HG02885 (cell line): ENCODE measurements at regions not wholly inside any gene's neighbourhood (a gene's known extent, or its start where the extent isn't known, plus 50 kb on each side); places are given as distances from the start of the nearest gene placed in this dataset.
"Not testable (repeated sequence)": the region's sequence is repeated elsewhere in the genome, so short reads cannot be mapped to it uniquely, and the experiment has no call there.

ENCODE experiments used
- ATAC-seq: cut with Tn5 transposase; IDR thresholded peaks from one replicate; pipeline ENCODE4 v1.9.1; 2021; ENCODE audit warnings: mild to moderate bottlenecking; ENCODE audit not compliant: unreplicated experiment, poor library complexity

GRCh38 chr6:141077355-141078333 lies 1055.1 kb upstream of the GJE1 start:
- peak; percentile 84 for ATAC-seq

- no peak for ATAC-seq
Measured at GRCh38 chr6:141057761-141058160, 1075.0 kb upstream of the GJE1 start.

GRCh38 chr6:141056945-141057625 lies 1075.6 kb upstream of the GJE1 start:
- no peak for ATAC-seq

GRCh38 chr6:141050471-141050870 lies 1082.3 kb upstream of the GJE1 start:
- no peak for ATAC-seq

- ATAC-seq, result no peak
Measured at GRCh38 chr6:141048451-141048850, 1084.3 kb upstream of the GJE1 start.

- ATAC-seq, result not testable (repeated sequence)
Measured at GRCh38 chr6:141046496-141046895, 1086.2 kb upstream of the GJE1 start.

GRCh38 chr6:141041596-141042087 lies 1091.1 kb upstream of the GJE1 start:
- ATAC-seq, result no peak

- no peak for ATAC-seq
Measured at GRCh38 chr6:141035312-141036200, 1097.2 kb upstream of the GJE1 start.

- no peak for ATAC-seq
Measured at GRCh38 chr6:141033101-141033500, 1099.6 kb upstream of the GJE1 start.

- no peak for ATAC-seq
Measured at GRCh38 chr6:141029908-141030307, 1102.8 kb upstream of the GJE1 start.

- no peak for ATAC-seq
Measured at GRCh38 chr6:141028791-141029280, 1103.9 kb upstream of the GJE1 start.

GRCh38 chr6:141026504-141026903 lies 1106.2 kb upstream of the GJE1 start:
- ATAC-seq, result no peak

GRCh38 chr6:141024526-141024925 lies 1108.2 kb upstream of the GJE1 start:
- ATAC-seq, result no peak

- no peak for ATAC-seq
Measured at GRCh38 chr6:141017941-141018340, 1114.8 kb upstream of the GJE1 start.

- ATAC-seq, result no peak
Measured at GRCh38 chr6:141000917-141001316, 1131.8 kb upstream of the GJE1 start.

- no peak for ATAC-seq
Measured at GRCh38 chr6:140993515-140993914, 1139.2 kb upstream of the GJE1 start.

GRCh38 chr6:140992678-140993077 lies 1140.0 kb upstream of the GJE1 start:
- ATAC-seq, result no peak

GRCh38 chr6:140988780-140989179 lies 1143.9 kb upstream of the GJE1 start:
- ATAC-seq, result no peak

- ATAC-seq, result no peak
Measured at GRCh38 chr6:140987364-140988155, 1145.2 kb upstream of the GJE1 start.
